ENCODE measurements at regions not wholly inside any gene's neighbourhood (a gene's known extent, or its start where the extent isn't known, plus 50 kb on each side); places are given as distances from the start of the nearest gene placed in this dataset.
"Not testable (repeated sequence)": the region's sequence is repeated elsewhere in the genome, so short reads cannot be mapped to it uniquely, and the experiment has no call there.

- Histone ChIP-seq H3K36me3 (ENCODE audit: control insufficient read depth in 1 of 2, insufficient read depth in 2 of 2, low read length in 1 of 2) (no peaks in the 10 kb centered on the region), H3K4me1 (ENCODE audit: control insufficient read depth in 1 of 2, insufficient read depth in 2 of 2, low read length in 2 of 2) (no peaks in the 10 kb centered on the region), H3K27me3 (ENCODE audit: control insufficient read depth in 1 of 2, insufficient read depth in 2 of 2, low read length in 1 of 2) (no peaks in the 10 kb centered on the region), H3K4me3 (ENCODE audit: low read length in 2 of 2) (no peak overlapping the region), H3K9me3 (ENCODE audit: control insufficient read depth, low read length) (no peaks in the 10 kb centered on the region), H3K27ac (ENCODE audit: low read depth in 1 of 2, low read length in 2 of 2) (no peak overlapping the region)
- ATAC-seq (ENCODE audit: low FRiP score) (no peak), DNase-seq (no peak)
- 81 to 85% methylated on average over 6 of the region's 6 CpGs for WGBS, 2 donors
- intact Hi-C loops (cut with DNase I): no loop called here
Measured at GRCh38 chr6:15911753-15912504, 217.0 kb upstream of the MYLIP start.

DNA sequence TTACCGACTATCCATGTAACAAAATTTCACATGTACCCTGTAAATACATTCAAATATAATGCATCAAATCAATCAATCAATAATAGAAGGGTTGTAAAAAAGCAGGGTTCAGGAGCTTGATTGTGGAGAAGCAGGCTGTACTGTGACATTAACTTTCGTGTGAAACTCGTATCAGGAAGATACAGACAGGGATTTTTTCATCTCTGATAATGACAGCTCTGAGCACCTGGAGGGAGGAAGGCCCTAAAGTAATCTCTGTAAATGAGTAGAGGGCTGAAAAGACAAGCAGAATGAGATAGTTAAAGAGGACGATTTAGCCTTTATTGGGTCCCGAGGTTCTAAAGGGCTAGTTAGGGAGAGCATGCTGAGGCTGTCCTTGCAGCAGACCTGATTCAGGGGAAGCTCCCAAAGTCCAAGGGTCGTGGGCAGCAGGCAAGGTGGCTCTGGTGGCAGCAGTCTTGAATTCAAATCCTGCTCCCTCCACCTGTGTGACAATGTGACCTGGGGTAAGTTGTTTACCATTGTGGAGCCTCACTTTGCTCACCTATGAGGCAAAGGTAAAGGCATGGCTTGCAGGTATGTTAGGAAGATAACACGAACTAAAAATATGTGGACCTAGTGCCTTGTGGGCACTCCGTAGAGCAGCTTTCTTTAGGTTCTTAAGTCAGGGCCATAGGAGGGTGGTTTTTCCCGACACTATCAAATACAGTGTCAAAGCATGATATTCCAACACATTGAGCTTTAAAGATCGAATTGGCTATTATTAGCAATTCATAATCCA, 219.4 kb upstream of the MYLIP start:
- H3K27me3 ChIP-seq (ENCODE audit: control insufficient read depth in 1 of 2, insufficient read depth in 2 of 2, low read length in 1 of 2): no peaks in the 10 kb centered on the region
- DNase-seq (no peak), ATAC-seq (ENCODE audit: low FRiP score) (no peak)
- H3K36me3 ChIP-seq (ENCODE audit: control insufficient read depth in 1 of 2, insufficient read depth in 2 of 2, low read length in 1 of 2): no peaks in the 10 kb centered on the region
- H3K4me3 ChIP-seq (ENCODE audit: low read length in 2 of 2): no peak overlapping the region
- H3K27ac ChIP-seq (ENCODE audit: low read depth in 1 of 2, low read length in 2 of 2): no peak overlapping the region
- WGBS, 2 donors: 91 to 92% methylated on average over 10 of the region's 10 CpGs
- intact Hi-C loops (cut with DNase I): no loop called here
- no peaks in the 10 kb centered on the region for H3K4me1 ChIP-seq (ENCODE audit: control insufficient read depth in 1 of 2, insufficient read depth in 2 of 2, low read length in 2 of 2)
- H3K9me3 ChIP-seq (ENCODE audit: control insufficient read depth, low read length): no peaks in the 10 kb centered on the region

- Histone ChIP-seq H3K4me1 (ENCODE audit: control insufficient read depth in 1 of 2, insufficient read depth in 2 of 2, low read length in 2 of 2) (no peaks in the 10 kb centered on the region), H3K27ac (ENCODE audit: low read depth in 1 of 2, low read length in 2 of 2) (no peak overlapping the region)
- ATAC-seq (ENCODE audit: low FRiP score): no peak
Measured at GRCh38 chr6:15908871-15909270, 220.0 kb upstream of the MYLIP start.

DNA sequence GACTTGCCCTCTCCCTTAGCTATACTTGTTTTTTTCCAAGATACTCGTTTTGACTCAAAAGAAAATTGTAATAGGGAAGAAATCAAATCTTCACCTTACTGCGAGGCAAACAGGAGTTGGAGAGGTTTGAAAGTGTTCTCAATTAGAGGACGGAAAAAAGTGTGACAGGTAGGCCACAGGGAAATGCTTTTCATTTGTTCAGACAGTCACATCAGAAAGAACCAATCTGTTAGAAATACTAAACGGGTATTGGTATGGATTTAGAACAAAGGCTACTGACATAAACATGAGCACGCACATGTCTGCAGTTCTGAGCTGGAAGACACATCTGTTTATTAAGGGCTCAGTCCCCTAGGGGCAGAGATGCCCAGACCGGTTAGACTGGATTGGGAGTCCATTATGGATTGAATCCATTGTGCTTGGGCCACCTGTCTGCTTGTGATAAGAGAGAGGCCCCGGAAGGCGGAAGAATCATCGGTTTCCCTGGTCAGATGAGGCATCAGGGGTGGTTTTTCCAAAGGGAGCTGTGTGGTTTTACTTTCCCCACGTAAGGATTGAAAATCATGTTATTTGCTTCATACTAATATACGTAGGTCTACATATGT, 220.9 kb upstream of the MYLIP start:
- Histone ChIP-seq H3K4me3 (ENCODE audit: low read length in 2 of 2) (no peak overlapping the region), H3K9me3 (ENCODE audit: control insufficient read depth, low read length) (peaks cover 1% of the 10 kb centered on the region), H3K36me3 (ENCODE audit: control insufficient read depth in 1 of 2, insufficient read depth in 2 of 2, low read length in 1 of 2) (no peaks in the 10 kb centered on the region), H3K27me3 (ENCODE audit: control insufficient read depth in 1 of 2, insufficient read depth in 2 of 2, low read length in 1 of 2) (no peaks in the 10 kb centered on the region), H3K27ac (ENCODE audit: low read depth in 1 of 2, low read length in 2 of 2) (no peak overlapping the region), H3K4me1 (ENCODE audit: control insufficient read depth in 1 of 2, insufficient read depth in 2 of 2, low read length in 2 of 2) (no peaks in the 10 kb centered on the region)
- 85 to 88% methylated on average over 11 of the region's 11 CpGs for WGBS, 2 donors
- no peak for DNase-seq
- intact Hi-C loops (cut with DNase I): no loop called here
- no peak for ATAC-seq (ENCODE audit: low FRiP score)

More at GRCh38 chr6:15908871-15909270, 220.0 kb upstream of the MYLIP start:
- WGBS, 2 donors: 91 to 92% methylated on average over 5 of the region's 5 CpGs
- no peaks in the 10 kb centered on the region for H3K9me3 ChIP-seq (ENCODE audit: control insufficient read depth, low read length)
- DNase-seq: no peak
- no peaks in the 10 kb centered on the region for H3K36me3 ChIP-seq (ENCODE audit: control insufficient read depth in 1 of 2, insufficient read depth in 2 of 2, low read length in 1 of 2)
- intact Hi-C loops (cut with DNase I): no loop called here
- H3K4me3 ChIP-seq (ENCODE audit: low read length in 2 of 2): no peak overlapping the region
- no peaks in the 10 kb centered on the region for H3K27me3 ChIP-seq (ENCODE audit: control insufficient read depth in 1 of 2, insufficient read depth in 2 of 2, low read length in 1 of 2)

DNA sequence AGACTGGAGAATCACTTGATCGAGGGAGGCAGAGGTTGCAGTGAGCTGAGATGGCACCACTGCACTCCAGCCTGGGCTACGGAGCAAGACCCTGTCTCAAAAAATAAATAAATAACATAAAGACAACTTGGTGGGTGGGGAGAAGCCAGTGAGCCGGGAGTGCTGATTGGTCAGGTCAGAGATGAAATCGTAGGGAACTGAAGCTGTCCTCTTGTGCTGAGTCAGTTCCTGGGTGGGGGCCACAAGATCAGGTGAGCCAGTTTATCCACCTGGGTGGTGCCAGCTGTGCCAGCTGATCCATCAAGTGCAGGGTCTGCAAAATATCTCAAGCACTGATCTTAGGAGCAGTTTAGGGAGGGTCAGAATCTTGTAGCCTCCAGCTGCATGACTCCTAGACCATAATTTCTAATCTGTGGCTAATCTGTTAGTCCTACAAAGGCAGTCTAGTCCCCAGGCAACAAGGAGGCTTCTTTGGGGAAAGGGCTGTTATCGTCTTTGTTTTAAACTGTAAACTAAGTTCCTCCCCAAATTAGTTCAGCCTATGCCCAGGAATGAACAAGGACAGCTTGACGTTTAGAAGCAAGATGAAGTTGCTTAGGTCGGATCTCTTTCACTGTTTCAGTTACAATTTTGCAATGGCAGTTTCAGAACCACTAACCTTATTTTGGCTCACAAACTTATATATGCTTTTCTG, 221.5 kb upstream of the MYLIP start:
- H3K9me3 ChIP-seq (ENCODE audit: control insufficient read depth, low read length); H3K36me3 ChIP-seq (ENCODE audit: control insufficient read depth in 1 of 2, insufficient read depth in 2 of 2, low read length in 1 of 2); H3K4me3 ChIP-seq (ENCODE audit: low read length in 2 of 2); ATAC-seq (ENCODE audit: low FRiP score); H3K27ac ChIP-seq (ENCODE audit: low read depth in 1 of 2, low read length in 2 of 2); DNase-seq; intact Hi-C loops (cut with DNase I); H3K4me1 ChIP-seq (ENCODE audit: control insufficient read depth in 1 of 2, insufficient read depth in 2 of 2, low read length in 2 of 2); H3K27me3 ChIP-seq (ENCODE audit: control insufficient read depth in 1 of 2, insufficient read depth in 2 of 2, low read length in 1 of 2): not testable (repeated sequence)
- 71 to 79% methylated on average over 7 of the region's 7 CpGs for WGBS, 2 donors

DNA sequence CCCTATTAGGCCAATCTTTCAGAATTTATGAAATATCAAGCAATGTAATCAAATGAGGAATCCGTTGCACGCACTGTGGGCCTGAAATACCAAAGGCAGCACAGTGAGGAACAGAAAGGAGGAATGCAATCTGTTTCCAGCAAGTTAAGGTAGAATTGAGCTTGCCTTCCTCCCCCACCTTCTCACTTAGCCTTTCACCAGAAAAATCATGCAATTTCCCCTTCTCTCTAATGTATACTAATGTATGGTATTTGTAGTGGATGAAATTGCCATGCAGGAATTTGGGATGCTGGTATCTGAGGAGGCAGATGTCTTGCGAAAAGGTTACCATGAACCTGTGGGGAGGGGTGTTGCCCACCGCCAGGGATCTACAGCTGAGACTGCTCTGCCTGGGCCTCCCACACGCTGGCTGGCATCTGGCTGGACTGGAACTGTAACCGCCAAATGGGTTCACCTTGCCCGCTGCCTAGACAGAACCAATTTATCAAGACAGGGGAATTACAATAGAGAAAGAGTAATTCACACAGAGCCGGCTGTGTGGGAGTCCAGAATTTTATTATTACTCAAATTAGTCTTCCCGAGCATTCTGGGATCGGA, 222.4 kb upstream of the MYLIP start:
- H3K27me3 ChIP-seq (ENCODE audit: control insufficient read depth in 1 of 2, insufficient read depth in 2 of 2, low read length in 1 of 2): no peaks in the 10 kb centered on the region
- H3K9me3 ChIP-seq (ENCODE audit: control insufficient read depth, low read length): peaks cover 2% of the 10 kb centered on the region
- ATAC-seq (ENCODE audit: low FRiP score) (no peak), DNase-seq (no peak)
- H3K4me1 ChIP-seq (ENCODE audit: control insufficient read depth in 1 of 2, insufficient read depth in 2 of 2, low read length in 2 of 2): no peaks in the 10 kb centered on the region
- H3K4me3 ChIP-seq (ENCODE audit: low read length in 2 of 2): no peak overlapping the region
- WGBS, 2 donors: 95 to 98% methylated on average over 10 of the region's 10 CpGs
- H3K27ac ChIP-seq (ENCODE audit: low read depth in 1 of 2, low read length in 2 of 2): no peak overlapping the region
- intact Hi-C loops (cut with DNase I): no loop called here
- no peaks in the 10 kb centered on the region for H3K36me3 ChIP-seq (ENCODE audit: control insufficient read depth in 1 of 2, insufficient read depth in 2 of 2, low read length in 1 of 2)

GRCh38 chr6:15905488-15906419, 223.1 kb upstream of the MYLIP start:
- DNase-seq (no peak), ATAC-seq (ENCODE audit: low FRiP score) (no peak)
- Histone ChIP-seq H3K4me1 (ENCODE audit: control insufficient read depth in 1 of 2, insufficient read depth in 2 of 2, low read length in 2 of 2) (no peaks in the 10 kb centered on the region), H3K36me3 (ENCODE audit: control insufficient read depth in 1 of 2, insufficient read depth in 2 of 2, low read length in 1 of 2) (no peaks in the 10 kb centered on the region), H3K9me3 (ENCODE audit: control insufficient read depth, low read length) (peaks cover 2% of the 10 kb centered on the region), H3K27me3 (ENCODE audit: control insufficient read depth in 1 of 2, insufficient read depth in 2 of 2, low read length in 1 of 2) (no peaks in the 10 kb centered on the region), H3K27ac (ENCODE audit: low read depth in 1 of 2, low read length in 2 of 2) (no peak overlapping the region), H3K4me3 (ENCODE audit: low read length in 2 of 2) (no peak overlapping the region)
- 82 to 84% methylated on average over 8 of the region's 8 CpGs for WGBS, 2 donors
- intact Hi-C loops (cut with DNase I): no loop called here
